Activated CD4-positive, alpha-beta T cell treated with anti-CD3 and anti-CD28 coated beads for 4 hours (primary cell): ENCODE measurements at regions not wholly inside any gene's neighbourhood (a gene's known extent, or its start where the extent isn't known, plus 50 kb on each side); places are given as distances from the start of the nearest gene placed in this dataset.

Source experiments
- DNase-seq, 2 donors: peaks; one replicate each; pipeline ENCODE4 v3.0.0-alpha.2; 2020

DNA sequence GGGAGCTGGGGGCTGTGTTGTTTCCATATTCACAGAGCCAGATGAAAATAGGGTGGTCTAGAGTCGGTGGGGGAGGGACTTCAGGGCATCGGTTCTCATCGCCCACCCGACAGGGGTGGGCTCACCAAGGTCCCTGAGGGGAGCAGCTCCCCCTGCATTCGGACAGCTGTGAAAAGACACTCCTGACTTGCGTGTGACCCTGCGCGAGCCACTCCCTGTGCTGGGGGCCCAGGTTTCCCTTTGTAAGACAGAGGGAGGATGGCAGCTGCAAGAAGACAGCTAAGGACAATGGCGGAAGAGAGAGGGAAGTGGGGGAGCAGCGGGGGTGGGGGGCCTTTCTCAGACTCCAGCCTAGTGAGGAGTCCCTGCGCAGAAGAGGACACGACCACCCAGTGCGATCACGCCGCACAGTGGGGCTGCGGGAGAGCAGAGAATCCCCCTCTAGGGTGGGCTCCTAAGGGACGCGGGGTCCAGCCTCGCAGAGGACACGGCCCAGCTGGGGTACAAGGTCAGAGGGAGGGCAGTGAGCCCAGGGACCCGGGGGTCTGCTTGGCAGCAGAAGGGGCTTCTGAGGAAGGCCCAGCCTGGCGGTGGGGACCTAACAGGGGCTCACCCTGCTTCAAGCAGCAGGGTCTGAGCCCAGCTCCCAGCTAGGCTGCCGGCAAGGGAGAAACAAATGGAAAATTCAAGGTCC is 326.9 kb upstream of the DIO3 start:
- DNase-seq, result no peak

DNA sequence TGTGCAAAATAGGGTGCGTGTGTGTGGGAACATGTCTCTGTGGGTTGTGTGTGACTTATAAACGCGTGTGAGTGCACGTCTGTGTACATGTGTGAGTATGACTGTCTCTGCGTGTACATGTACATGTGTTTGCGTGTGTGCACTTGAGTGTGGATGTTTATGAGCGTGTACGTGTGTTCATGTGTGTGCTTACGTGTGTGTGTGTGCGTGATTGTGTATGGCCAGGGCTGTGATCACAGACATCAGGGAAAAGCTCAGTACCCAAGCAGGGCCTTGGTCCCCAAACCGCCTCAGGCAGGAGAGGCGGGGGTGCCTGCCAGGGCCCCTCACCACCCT is 326.3 kb upstream of the DIO3 start:
- no peak for DNase-seq

- no peak for DNase-seq
Measured at GRCh38 chr14:101235335-101236103, 325.8 kb upstream of the DIO3 start.

- DNase-seq, result no peak
Measured at GRCh38 chr14:101236496-101237251, 324.6 kb upstream of the DIO3 start.

DNA sequence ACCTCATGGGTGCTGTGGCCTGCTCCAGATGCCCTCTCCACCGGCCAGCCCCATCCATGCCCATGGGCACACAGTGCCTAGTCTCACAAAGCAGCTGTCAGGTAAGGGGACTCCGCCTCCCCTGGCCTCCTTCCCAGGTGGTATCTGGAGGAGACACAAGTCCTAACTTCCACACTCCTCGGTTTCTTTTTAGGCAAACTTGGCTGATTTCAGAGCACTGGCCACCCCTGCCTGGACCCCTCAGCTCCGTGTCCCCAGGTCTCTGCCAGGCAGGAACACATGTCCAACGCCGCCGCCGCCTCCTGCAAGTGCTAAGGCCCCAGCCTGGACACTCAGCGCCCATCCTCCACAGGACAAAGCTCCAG is 324.1 kb upstream of the DIO3 start:
- no peak for DNase-seq

- DNase-seq, result no peak
Measured at GRCh38 chr14:101239065-101239464, 322.2 kb upstream of the DIO3 start.

GRCh38 chr14:101241147-101241546 is 320.1 kb upstream of the DIO3 start:
- DNase-seq, result no peak

GRCh38 chr14:101241807-101242278 is 319.5 kb upstream of the DIO3 start:
- DNase-seq, result no peak

- no peak for DNase-seq
Measured at GRCh38 chr14:101242442-101243385, 318.6 kb upstream of the DIO3 start.

GRCh38 chr14:101243587-101244338 is 317.5 kb upstream of the DIO3 start:
- DNase-seq, result no peak

DNA sequence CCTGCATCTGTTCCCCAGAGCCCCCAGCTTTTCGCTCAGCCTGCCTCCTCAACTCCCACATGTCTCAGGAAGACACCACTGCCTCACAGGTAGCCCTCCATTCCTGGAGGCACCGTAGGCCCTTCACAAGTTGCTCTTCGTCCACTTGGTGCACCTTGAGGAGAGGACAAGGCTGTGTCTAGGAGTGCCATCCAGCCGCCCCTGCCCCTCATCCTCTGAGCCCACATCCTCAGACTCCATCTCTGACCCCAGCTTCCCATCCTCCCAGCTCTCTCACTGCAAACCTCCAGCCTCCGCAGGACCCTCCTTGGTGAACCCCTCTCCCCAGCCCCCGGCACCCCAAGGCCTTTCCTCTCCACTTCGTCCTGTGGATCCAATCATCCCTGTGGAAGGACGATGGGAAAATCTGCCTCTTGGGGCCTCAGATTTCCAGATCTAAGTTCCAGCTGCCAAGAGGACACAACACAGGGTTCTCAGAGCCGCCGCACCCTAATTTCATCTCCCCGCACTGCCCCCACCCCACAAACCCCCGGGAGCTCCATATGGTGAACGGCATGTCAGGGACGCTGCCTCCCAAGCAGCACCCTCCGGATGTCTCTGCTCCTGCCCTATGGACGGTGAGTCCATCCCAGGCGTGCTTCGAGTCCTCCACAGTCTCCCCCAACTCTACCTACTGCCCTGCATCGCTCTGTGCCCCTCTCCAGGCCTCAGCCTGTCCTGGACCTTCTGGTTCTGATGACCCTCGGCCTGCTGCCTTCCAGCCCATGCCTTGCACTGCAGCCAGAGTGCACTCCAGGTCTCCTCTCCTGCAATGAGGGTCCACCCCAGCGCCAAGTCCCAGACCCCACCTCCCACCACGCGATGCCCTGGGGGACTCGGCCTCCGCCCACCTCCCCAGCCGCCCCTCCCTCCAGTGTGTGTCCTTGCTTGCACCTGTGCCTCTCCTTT is 314.1 kb upstream of the DIO3 start:
- no peak for DNase-seq

- DNase-seq, result no peak
Measured at GRCh38 chr14:101247842-101248725, 313.2 kb upstream of the DIO3 start.

DNA sequence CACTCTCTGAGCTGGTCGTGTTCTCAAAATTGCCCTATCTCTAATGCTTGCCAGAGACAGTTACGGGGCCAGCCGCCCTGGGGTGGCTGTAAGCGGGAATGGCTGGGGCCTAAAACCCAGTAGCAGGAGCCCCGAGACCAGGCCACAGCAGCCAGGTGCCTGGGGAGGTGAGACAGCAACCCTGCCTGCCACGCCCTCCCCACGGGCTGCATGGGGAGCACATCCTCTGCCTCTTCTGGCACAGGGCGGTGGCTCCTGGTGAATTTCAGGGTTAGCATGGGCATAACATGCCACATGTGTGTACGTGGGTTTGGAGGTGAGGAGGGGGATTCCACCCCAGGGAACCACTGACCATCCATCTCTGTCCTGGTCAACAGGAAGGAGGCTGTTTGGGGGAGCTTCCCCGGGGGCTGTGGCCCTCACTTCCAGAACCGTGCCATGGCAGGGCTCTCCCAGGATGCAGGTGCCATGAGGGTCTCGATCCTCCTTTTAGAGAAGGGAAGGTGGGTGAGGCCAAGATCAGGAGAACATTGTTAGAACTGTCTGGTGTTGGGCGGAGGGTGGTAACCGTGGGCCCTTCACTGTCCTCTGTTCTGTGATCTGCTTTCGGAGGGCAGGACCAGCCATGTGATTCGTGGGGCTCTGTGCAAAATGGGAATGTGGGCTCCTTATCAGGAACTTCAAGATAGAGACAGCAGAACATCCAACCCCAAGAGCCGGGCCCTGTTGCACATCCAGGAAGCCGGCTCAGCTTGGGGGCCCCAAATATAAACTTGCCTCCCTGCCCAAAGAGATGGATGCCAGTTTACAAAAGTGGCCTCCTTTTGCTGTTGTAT is 312.2 kb upstream of the DIO3 start:
- no peak for DNase-seq

DNA sequence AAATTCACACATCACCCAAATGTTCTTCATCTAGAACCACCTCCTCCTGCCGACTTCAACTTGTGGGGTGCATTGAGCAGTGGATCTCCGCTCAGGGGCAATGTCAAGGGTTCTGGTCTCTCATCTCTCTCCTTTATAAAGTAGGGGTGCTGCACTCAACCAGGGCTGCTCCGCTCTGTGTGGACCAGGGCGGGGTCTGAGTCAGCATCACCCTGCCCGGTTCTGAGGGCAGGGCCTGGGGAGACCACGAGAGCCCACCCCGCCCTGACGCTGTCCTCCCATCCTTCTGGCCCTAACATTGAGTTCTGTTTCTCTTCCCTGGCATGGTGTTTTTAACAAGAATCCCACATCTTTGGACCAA is 311.6 kb upstream of the DIO3 start:
- DNase-seq, result no peak

DNA sequence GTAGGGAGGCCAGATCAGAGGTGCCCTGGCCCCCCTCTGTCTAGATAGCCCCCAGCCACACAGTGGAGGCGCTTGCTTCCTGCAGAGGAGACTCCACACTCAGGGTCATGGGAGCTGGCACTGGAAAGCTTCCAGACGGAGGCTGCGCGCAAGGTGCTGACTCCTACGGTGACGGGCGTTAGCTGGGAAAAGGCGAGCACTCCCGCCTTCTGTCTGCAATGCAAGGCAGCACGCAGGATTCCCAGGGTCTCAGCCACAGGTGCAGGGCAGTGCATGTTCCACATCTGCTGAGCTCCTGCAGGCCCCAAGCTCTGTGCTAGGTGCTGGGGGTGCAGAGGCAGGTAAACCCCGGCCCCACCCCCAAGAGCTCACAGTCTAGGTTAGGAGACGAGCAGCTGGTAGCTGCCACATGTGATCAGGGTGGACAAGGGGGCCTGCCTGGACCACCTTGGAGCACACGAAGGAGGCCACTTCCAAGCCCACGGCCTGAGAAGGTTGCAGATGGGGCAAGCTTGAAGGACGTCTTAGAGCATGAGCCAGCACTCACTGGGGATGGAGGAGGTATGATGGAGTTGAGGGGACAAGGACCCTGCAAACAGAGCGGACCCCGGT is 310.9 kb upstream of the DIO3 start:
- DNase-seq, result no peak

DNA sequence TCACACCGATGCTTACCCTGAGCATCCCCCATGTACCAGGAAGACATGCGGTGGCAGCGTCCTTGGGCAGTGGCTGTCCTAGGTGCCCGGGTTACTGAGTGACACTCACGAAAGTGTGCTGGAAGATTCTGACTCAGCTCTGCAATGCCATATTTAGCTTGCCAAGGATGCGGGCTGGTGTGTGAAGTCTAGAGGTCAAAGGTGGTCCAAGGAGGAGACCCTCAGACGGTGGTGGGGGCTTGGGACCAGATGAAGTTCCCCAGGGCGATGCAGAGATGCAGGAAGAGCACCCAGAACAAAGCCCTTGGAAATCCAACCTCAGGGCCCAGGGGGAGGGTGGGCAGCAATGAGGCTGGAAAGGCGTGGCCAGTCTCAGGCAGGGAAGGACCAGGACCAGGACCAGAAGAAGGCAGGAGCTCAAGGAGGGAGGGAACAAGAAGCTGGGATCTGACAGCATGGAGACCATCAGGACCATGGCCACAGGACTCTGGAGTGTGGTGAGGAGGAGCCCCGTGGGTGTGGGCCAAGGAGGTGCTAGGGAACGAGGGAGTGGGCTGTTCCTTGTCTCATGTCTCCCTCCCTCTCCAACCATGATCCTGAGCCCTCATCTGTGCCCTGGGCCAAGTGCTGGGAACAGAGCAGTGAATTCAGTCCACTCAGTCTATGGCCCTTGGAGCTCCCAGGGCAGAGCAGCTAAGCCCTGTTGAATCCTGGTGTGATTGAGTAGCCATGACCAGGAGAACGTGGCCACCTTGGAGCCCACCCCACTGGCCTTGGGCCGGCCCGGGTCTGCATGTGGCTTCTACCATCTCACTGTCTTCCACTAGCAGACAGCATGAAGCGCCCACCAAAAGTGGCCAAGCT is 310.1 kb upstream of the DIO3 start:
- no peak for DNase-seq

- DNase-seq, result no peak
Measured at GRCh38 chr14:101251812-101252442, 309.4 kb upstream of the DIO3 start.
